ENCODE measurements at regions not wholly inside any gene's neighbourhood (a gene's known extent, or its start where the extent isn't known, plus 50 kb on each side); places are given as distances from the start of the nearest gene placed in this dataset.

DNA sequence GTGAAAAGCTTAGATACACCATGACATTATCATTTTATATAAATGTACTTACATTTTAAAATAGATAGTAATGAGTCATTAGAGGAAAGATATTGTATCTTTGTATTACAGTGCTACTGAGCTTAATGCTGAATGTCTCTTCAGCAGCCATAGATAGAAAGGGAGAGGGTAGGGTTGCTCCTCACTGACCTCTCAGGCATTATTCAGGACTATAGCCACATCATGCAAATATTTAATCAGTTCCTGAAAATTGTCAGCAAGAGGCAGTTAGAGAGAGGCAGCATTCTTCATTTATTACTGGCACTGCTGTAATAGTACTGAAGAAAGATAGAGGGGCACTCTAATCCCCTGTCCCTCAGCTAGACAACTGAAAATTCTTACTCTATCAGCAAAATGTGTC, 242.0 kb upstream of the TANK start:
- TF ChIP-seq, protein P1, sequence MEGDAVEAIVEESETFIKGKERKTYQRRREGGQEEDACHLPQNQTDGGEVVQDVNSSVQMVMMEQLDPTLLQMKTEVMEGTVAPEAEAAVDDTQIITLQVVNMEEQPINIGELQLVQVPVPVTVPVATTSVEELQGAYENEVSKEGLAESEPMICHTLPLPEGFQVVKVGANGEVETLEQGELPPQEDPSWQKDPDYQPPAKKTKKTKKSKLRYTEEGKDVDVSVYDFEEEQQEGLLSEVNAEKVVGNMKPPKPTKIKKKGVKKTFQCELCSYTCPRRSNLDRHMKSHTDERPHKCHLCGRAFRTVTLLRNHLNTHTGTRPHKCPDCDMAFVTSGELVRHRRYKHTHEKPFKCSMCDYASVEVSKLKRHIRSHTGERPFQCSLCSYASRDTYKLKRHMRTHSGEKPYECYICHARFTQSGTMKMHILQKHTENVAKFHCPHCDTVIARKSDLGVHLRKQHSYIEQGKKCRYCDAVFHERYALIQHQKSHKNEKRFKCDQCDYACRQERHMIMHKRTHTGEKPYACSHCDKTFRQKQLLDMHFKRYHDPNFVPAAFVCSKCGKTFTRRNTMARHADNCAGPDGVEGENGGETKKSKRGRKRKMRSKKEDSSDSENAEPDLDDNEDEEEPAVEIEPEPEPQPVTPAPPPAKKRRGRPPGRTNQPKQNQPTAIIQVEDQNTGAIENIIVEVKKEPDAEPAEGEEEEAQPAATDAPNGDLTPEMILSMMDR (IDR thresholded peaks at IDR 0.05) = no peak
- TF ChIP-seq POLR2A (IDR thresholded peaks at IDR 0.05) = no peak

All from tibial nerve (tissue), 3 donors.